Islet precursor cell (in vitro differentiated cells): ENCODE measurements at regions not wholly inside any gene's neighbourhood (a gene's known extent, or its start where the extent isn't known, plus 50 kb on each side); places are given as distances from the start of the nearest gene placed in this dataset.

Experiments
- DNase-seq: peaks from one replicate; pipeline ENCODE4 v3.0.0-alpha.2; 2018

DNA sequence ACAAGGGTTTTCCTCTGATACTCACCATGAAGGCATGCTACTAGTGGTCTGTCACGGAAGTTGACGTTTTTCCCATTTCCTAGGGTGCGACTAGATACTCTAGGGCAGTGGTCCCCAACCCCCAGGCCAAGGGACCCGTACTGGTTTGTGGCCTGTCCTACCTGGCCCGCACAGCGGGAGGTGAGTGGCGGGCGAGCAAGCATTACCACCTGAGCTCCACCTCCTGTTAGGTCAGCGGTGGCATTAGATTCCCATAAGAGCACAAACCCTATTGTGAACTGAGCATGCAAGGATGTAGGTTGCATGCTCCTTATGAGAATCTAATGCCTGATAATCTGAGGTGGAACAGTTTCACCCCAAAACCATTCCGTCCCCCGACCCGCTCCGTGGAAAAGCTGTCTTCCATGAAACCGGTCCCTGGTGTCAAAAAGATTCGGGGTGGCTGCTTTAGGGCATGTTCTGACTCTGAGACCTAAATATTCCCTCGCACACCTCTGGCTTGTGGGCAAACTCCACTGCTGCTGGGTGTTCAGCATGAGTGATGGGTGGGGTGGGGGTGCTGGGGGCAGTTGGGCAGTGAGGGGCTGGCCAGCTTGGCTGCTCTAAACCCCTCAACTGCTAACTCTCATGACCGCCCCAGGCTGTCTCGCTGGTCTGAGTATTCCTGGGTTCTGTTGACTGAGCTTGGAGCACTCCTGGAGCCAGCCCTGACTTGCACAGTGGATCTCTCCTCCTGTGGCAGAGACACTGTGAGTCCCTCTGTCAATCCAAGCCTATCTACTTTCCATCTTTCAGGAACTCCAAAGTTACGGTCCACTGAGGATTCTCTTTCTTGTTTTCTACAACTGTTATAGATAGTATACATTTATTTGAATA, 78.3 kb upstream of the NEK6 start:
- DNase-seq, result no peak

GRCh38 chr9:124180557-124180956, 77.2 kb upstream of the NEK6 start:
- DNase-seq, result no peak

DNA sequence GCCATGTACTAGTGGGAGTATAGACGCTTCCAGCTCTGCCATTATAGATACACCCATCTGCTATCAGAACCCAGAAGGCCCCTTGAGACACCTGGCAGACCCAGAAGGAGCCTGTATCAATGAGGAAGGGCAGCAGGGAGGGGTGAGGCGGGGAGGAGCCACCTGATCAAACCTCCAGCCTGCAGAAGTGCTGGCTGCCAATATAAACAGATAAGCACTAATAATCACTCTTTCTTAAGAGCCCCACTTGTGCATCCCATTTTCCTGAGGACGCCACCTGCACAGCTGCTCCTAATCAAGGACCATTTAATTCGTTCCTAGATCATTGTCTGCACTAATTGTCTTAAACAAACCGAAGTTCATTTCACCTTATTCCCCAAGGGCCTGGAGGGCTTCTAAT, 75.0 kb upstream of the NEK6 start:
- no peak for DNase-seq

GRCh38 chr9:124183772-124184171, 74.0 kb upstream of the NEK6 start:
- DNase-seq, result no peak

DNA sequence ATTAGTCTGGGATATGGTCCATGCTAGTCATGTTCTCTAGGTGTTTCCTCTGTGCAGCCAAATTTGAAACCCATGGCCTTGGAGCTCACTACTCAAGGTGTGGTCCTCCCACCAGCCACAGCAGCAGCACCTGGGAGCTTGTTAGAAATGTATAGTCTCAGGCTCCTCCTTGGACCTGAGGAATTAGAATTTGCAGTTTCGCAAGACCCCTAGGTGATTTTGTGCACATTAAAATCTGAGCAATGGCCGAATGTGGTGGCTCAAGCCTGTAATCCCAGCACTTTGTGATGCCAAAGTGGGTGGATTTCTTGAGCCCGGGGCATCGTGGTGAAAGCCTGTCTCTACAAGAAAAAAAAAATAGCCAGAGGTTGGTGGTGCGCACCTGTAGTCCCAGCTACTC, 72.3 kb upstream of the NEK6 start:
- DNase-seq, result no peak

- peak; percentile 43 for DNase-seq
Measured at GRCh38 chr9:124187311-124187710, 70.4 kb upstream of the NEK6 start.

- peak; percentile 32 for DNase-seq
Measured at GRCh38 chr9:124188331-124189110, 69.2 kb upstream of the NEK6 start.

DNA sequence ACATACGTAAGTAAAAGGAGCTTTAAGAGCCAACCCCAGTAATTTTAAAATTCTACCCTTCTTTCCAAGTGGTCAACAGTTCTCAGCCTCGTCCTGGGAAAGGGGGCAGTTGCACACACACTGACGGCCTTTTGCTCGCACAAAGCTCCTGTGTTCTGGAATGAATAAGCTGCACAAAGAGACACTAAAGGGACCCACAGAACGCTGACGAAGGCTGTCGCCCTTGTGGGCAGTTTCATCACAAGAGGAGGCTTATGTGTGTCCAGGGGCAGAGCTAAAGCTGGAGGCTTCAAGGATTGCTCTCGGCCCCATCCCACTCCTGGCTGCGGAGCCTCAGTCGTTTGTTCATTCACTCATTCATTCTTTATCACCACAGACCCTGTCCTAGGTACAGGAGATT, 67.0 kb upstream of the NEK6 start:
- no peak for DNase-seq

DNA sequence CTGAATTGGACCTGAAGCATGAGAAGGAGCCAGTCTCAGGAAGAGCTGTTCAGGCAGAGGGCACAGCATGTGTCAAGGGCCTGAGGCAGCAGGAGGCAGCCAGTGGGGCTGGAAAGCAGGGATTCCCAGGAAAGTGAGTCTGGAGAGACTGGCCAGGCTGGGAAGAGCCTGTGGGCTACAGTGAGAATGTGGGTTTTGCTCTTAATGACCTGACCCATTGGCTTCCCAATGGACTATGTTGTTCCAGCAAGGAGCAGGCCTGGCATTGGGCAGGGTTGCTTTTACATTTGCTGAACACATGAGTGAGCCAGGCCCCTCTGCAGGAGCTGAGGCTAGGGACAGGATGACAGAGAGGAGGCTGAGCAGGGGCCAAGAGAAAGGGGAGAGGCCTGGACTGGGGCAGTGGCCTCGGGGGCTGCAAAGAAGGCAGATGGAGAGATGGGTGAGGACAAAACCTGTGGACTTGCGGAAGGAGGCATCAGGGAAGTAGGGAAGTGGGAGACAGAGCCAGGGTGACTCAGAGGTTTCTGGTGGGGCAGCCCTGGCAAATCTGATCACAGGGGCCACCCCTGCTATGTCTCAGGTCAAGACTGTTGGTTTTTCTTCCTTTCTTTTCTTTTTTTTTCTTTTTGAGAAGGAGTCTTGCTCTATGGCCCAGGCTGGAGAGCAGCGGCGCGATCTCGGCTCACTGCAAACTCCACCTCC, 65.9 kb upstream of the NEK6 start:
- peak; percentile 48 for DNase-seq

- peak; percentile 25 for DNase-seq
Measured at GRCh38 chr9:124196814-124197176, 61.0 kb upstream of the NEK6 start.

DNA sequence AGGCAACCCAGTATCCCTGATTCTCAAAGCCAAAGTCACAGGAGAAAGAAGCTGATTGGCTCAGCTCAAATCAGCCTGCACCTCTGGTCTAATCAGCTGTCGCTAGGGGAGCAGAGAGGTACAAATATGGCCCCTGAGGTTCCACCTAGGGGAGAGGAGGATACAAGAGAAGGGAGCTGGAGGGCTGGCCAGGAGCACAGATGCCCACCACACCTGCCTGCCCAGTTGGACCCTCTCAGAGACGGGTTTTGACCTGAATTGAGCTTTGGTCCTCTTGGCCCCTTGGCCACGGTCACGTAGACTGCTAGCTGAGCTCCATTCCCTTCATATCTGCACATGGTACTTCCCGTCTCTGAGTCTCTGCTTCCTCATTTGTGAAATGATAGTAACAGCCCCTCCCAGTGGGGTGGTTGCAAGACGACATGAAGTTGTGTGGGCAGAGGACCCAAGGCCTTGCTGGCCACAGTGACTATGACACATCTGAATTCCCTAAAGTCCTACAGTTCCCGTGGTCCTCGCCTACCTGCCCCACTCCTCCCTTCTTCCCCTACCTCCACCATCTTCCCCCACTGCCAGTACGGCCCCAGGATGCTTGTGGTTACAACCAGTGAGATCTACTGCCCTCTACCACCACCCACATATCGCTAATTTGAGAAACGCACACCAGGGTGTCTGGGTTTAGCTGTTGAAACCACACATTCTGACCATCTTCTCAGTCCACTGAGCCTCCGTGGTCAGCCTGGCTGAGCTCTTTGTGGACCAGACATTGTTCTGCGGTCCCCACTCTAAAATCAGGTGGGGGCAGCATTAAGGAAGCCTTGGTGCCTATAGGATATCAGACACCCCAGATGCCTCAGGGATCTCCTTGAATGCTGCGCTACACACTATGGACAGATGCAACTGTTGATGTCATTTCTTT, 60.3 kb upstream of the NEK6 start:
- DNase-seq, result peak; percentile 36

DNA sequence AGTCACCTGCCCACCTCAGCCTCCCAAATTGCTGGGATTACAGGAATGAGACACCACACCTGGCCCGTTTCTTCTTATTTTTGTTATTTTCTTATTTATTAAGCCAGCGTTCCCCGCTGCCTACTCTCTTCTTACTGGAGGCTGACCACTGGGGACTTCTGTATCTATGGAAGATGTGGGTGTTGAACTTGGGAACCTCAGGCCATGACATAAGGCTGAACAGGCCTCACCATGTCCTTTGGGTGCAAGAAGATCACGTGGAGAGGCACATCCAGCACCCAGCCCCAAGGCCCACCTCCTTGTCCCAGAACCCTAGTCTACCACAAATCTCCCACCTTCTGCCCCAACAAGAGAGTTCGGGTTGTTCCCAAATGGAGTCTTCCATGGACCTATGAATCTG, 59.4 kb upstream of the NEK6 start:
- DNase-seq, result no peak

DNA sequence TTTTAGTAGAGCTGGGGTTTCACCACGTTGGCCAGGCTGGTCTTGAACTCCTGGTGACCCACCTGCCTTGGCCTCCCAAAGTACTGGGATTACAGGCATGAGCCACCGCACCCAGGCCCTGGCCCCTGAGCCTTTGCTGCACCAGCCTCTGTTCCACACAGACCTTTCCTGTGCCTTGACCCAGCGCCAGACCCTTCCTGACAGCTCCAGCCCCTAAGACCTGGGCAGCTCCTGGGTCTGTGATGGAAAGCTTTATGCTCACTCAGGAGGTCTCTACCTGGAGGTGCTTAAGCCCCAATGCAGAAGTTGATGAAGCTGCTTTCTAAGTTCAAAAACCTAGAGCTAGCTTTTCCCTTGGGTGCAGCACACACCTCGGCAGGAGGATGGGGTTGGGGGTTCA, 58.8 kb upstream of the NEK6 start:
- DNase-seq, result no peak

DNA sequence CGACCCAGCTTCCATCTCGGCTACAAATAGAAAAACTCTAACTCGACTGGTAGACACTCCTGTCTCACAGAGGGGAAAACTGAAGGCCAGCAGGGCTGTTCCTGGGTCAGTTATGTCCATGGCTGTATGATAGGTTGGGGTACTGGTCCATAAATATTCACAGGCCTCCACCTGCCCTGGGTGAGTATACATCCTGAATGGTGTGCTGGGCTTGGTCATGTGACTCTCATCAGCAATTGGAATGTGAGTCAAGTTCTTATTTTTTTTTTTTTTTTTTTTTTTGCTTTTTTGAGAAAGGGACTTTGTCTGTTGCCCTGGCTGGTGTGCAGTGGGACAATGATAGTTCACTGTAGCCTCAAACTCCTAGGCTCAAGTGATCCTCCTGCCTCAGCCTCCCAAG, 58.3 kb upstream of the NEK6 start:
- DNase-seq, result no peak

GRCh38 chr9:124202447-124202971, 55.2 kb upstream of the NEK6 start:
- DNase-seq, result peak; percentile 69

DNA sequence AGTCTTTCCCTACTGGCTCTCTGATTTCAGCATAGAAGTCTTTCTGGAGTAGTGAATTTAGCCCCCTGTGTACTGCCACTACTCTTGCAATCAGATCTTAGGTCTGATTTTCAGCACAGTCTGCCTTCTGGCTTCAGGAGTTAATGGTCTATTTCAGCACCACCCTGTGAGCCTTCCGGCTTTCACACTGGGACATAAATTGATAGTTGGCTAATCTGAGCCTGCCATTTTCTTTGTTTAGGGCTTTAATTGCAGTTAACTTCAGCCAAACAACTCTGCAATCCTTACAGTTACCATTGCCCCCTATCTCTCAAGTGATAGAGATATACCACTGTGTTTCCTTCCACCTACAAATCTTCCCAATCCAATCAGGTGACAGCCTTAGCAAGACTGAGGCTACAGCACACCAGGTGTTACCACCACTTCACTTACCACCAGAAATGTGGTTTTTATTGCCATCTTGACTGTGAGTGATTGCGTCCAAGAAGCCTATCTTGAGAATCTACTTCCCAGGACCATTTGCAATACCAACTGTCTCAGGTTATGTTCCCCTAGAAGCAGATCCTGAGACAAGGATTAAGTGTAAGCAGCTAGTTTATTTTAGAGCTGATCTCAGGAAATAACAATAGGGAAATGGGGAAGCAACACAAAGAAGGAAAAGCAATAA, 51.9 kb upstream of the NEK6 start:
- DNase-seq, result no peak

DNA sequence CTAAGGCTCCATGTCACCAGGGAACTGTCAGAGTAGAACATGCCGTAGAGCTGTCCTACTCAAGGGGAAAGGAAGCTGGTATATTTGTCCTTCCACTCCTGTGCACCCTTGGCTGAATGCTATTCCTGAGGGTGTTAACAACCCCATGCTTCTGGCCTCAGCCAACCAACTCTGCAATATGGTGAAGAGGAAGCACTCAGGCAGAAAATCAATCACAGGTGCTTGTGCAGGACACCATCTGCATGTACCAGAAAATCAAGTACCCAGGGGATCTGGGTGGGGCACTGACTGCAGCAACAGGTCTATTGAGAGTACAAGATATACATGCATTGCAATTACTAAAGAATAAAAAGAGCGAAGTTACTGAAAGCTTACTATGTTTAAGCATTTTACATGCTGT, 51.4 kb upstream of the NEK6 start:
- DNase-seq, result no peak
